Endothelial cell of umbilical vein (primary cell): ENCODE measurements at regions not wholly inside any gene's neighbourhood (a gene's known extent, or its start where the extent isn't known, plus 50 kb on each side); places are given as distances from the start of the nearest gene placed in this dataset.

Experiments
- BruUV-seq: library from RNA; stranded (reverse); fragments of 400-500 nt; replicated peaks from 2 replicates; lab custom pipeline; 2021; lab: Mats Ljungman, UMichigan
- CTCF ChIA-PET: fragments of 300-600, 350-600 bp; sonication (Branson Sonifier 250); formaldehyde crosslinking; loops from one replicate; lab custom pipeline; 2021; ENCODE audit warnings: antibody characterized with exemption, inconsistent platforms; lab: Charles Lee
- POLR2A ChIA-PET: fragments of 300-600, 350-600 bp; sonication (Branson Sonifier 250); formaldehyde crosslinking; loops from one replicate; lab custom pipeline; 2021; ENCODE audit warnings: antibody characterized with exemption, inconsistent platforms; lab: Charles Lee
- DNase-seq: peaks from one replicate; pipeline ENCODE4 v3.0.0-alpha.2; 2011; ENCODE audit warnings: low read depth, low spot score
- FAIRE-seq: peaks from 2 replicates; lab custom pipeline; 2011; peaks lifted over from hg19 to GRCh38; lab: Jason Lieb, UNC
- H2AFZ ChIP-seq: 2 replicates; pipeline ENCODE4 v1.6.0; 2012; ENCODE audit warnings: low read depth, low read length, control low read depth, inconsistent platforms
- H3K27ac ChIP-seq: 2 replicates; pipeline ENCODE4 v1.5.1; 2011; ENCODE audit warnings: low read depth, mild to moderate bottlenecking, control low read depth, low read length, moderate library complexity; ENCODE audit not compliant: insufficient read depth
- H3K27me3 ChIP-seq, 2 experiments: 2 replicates each; pipeline versions ENCODE4 v1.6.0 to v1.6.1; 2011; ENCODE audit warnings: low read length in 2 of 2, mixed read lengths in 1 of 2; ENCODE audit not compliant: control insufficient read depth in 2 of 2, insufficient read depth in 2 of 2
- H3K36me3 ChIP-seq, 2 experiments: 2 replicates in 1 of 2; 3 replicates in 1 of 2; pipeline ENCODE4 v1.5.1; 2011; ENCODE audit warnings: low read length in 2 of 2, mild to moderate bottlenecking in 1 of 2, moderate library complexity in 1 of 2; ENCODE audit not compliant: control insufficient read depth in 2 of 2, insufficient read depth in 2 of 2; ENCODE audit errors: extremely low read depth in 1 of 2
- H3K4me1 ChIP-seq: 3 replicates; pipeline ENCODE4 v1.5.1; 2011; ENCODE audit warnings: mild to moderate bottlenecking, low read length; ENCODE audit not compliant: control insufficient read depth, insufficient read depth; ENCODE audit errors: extremely low read depth
- H3K4me2 ChIP-seq: 2 replicates; pipeline ENCODE4 v1.6.1; 2011; ENCODE audit warnings: low read length, control low read depth, mixed read lengths; ENCODE audit not compliant: insufficient read depth
- H3K4me3 ChIP-seq, 3 experiments: fragments of 200-600 bp in 1 of 3; sonication (generic), shearing (Covaris generic) in 1 of 3; replicated peaks in 1 of 3; 2 replicates each; pipeline ENCODE4 v1.5.1; 2011 to 2016; ENCODE audit warnings: control low read depth in 3 of 3, low read length in 3 of 3, mild to moderate bottlenecking in 2 of 3, inconsistent platforms in 1 of 3, low read depth in 1 of 3, moderate library complexity in 1 of 3; ENCODE audit not compliant: insufficient read depth in 1 of 3
- H3K79me2 ChIP-seq: 2 replicates; pipeline ENCODE4 v1.6.0; 2012; ENCODE audit warnings: low read length, inconsistent platforms; ENCODE audit not compliant: control insufficient read depth, insufficient read depth
- H3K9ac ChIP-seq: replicated peaks from 2 replicates; pipeline ENCODE3; 2011; ENCODE audit warnings: low read length, control low read depth; ENCODE audit not compliant: insufficient read depth; ENCODE audit errors: extremely low read depth
- H3K9me1 ChIP-seq: replicated peaks from 3 replicates; pipeline ENCODE4 v1.6.0; 2011; ENCODE audit warnings: mild to moderate bottlenecking, low read length; ENCODE audit not compliant: control insufficient read depth, insufficient read depth; ENCODE audit errors: extremely low read depth
- H3K9me3 ChIP-seq: replicated peaks from 2 replicates; pipeline ENCODE4 v1.5.1; 2012; ENCODE audit warnings: low read length, inconsistent platforms; ENCODE audit not compliant: control insufficient read depth, insufficient read depth
- H4K20me1 ChIP-seq: replicated peaks from 2 replicates; pipeline ENCODE3; 2011; ENCODE audit warnings: mild to moderate bottlenecking, low read length; ENCODE audit not compliant: control insufficient read depth, insufficient read depth; ENCODE audit errors: extremely low read depth
- EZH2 ChIP-seq: IDR thresholded peaks from 2 replicates; pipeline ENCODE4 v1.6.1; 2012; ENCODE audit warnings: borderline replicate concordance, low read depth, mild to moderate bottlenecking, moderate library complexity, low read length, inconsistent platforms; ENCODE audit not compliant: severe bottlenecking
- FOS ChIP-seq: IDR thresholded peaks from 2 replicates; pipeline ENCODE4 v1.6.1; 2011; ENCODE audit warnings: mild to moderate bottlenecking, low read length, moderate library complexity, borderline replicate concordance; ENCODE audit not compliant: insufficient read depth
- GATA2 ChIP-seq: IDR thresholded peaks from 2 replicates; pipeline ENCODE4 v1.7.0; 2011; ENCODE audit warnings: low read depth, mild to moderate bottlenecking, moderate library complexity, mixed read lengths, low read length; ENCODE audit not compliant: insufficient read length, insufficient read depth
- JUN ChIP-seq: IDR thresholded peaks from 2 replicates; pipeline ENCODE4 v1.6.1; 2011; ENCODE audit warnings: borderline replicate concordance, low read depth; ENCODE audit not compliant: insufficient read length, insufficient read depth
- MYC ChIP-seq: IDR thresholded peaks from one replicate; pipeline ENCODE4 v1.6.1; 2011; ENCODE audit warnings: mild to moderate bottlenecking, low read depth, low read length
- POLR2A ChIP-seq: IDR thresholded peaks from 2 replicates; pipeline ENCODE4 v1.6.1; 2012; ENCODE audit warnings: low read depth, mild to moderate bottlenecking, control low read depth, low read length
- POLR2AphosphoS5 ChIP-seq: IDR thresholded peaks from 2 replicates; pipeline ENCODE4 v1.6.1; 2012; ENCODE audit warnings: low read depth, mild to moderate bottlenecking, control low read depth, low read length, moderate library complexity; ENCODE audit not compliant: insufficient read depth
- dilution Hi-C: fragments of 300-500 bp; cut with MboI; formaldehyde crosslinking; loops from one replicate; pipeline ENCODE4 v1.15.0; 2019; ENCODE audit warnings: low sequenced_read_pairs; ENCODE audit not compliant: extremely low pct_ligation_motif_present
- intact Hi-C: fragments of 100-400 bp; cut with micrococcal nuclease; formaldehyde crosslinking; loops from one replicate; pipeline ENCODE4 v1.10.0; 2022
- TF ChIP-seq, protein P1 (sequence below), 2 donors: IDR thresholded peaks; 1 replicate in 1 of 2; 2 replicates in 1 of 2; pipeline ENCODE4 v1.5.1; 2011; ENCODE audit warnings: low read length in 2 of 2, mild to moderate bottlenecking in 2 of 2, moderate library complexity in 2 of 2, control low read depth in 1 of 2, inconsistent platforms in 1 of 2, low read depth in 1 of 2; ENCODE audit not compliant: insufficient read depth in 1 of 2; ENCODE audit errors: extremely low read depth in 1 of 2
- TF ChIP-seq, protein P2 (sequence below): IDR thresholded peaks from 2 replicates; pipeline ENCODE4 v1.6.1; 2011; ENCODE audit not compliant: insufficient read depth, insufficient read length

DNA sequence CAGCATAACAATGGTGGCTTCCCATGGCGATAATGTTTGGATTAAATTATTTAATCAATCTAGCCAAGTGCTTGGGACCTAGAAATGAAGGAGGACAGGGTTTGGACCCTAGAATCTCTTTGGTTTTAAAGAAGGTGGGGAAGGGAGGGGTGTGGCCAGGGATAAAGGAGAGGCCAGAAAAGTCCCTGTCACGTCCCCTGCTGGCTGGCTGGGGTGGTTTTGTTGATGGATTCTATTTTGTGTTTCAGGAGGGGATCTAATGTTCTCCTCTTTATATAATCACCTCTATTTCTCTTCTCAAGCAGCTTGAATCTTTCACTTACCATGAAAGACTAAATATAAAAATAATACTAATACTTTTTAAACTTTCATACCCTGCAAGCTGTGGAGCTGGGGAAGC lies 52.6 kb upstream of the GALR1 start:
- intact Hi-C loops (no loop called here), dilution Hi-C loops (no loop called here)
- Histone ChIP-seq H3K4me1 (no peaks in the 10 kb centered on the region), H3K9ac (no peak overlapping the region), H3K27ac (no peak overlapping the region), H4K20me1 (no peaks in the 10 kb centered on the region), H3K79me2 (no peaks in the 10 kb centered on the region), H3K9me1 (no peaks in the 10 kb centered on the region), H3K27me3 (no peaks in the 10 kb centered on the region), H3K36me3 (no peaks in the 10 kb centered on the region), H3K4me3 (no peak overlapping the region), H3K9me3 (no peaks in the 10 kb centered on the region), H2AFZ (no peak overlapping the region), H3K4me2 (no peak overlapping the region)
- ChIA-PET CTCF (interaction anchor here (0.7 to 2.1 kb wide), 4 partner anchors 13 to 197 kb away, joined by 3 to 8 read pairs (median 5); no protein-coding TSS in a partner anchor), POLR2A (no interaction called here)
- FAIRE-seq (no peak), DNase-seq (no peak)
- TF ChIP-seq JUN (no peak), MYC (no peak), POLR2AphosphoS5 (no peak), FOS (no peak), GATA2 (no peak)
- TF ChIP-seq, protein P1, sequence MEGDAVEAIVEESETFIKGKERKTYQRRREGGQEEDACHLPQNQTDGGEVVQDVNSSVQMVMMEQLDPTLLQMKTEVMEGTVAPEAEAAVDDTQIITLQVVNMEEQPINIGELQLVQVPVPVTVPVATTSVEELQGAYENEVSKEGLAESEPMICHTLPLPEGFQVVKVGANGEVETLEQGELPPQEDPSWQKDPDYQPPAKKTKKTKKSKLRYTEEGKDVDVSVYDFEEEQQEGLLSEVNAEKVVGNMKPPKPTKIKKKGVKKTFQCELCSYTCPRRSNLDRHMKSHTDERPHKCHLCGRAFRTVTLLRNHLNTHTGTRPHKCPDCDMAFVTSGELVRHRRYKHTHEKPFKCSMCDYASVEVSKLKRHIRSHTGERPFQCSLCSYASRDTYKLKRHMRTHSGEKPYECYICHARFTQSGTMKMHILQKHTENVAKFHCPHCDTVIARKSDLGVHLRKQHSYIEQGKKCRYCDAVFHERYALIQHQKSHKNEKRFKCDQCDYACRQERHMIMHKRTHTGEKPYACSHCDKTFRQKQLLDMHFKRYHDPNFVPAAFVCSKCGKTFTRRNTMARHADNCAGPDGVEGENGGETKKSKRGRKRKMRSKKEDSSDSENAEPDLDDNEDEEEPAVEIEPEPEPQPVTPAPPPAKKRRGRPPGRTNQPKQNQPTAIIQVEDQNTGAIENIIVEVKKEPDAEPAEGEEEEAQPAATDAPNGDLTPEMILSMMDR (IDR thresholded peaks at IDR 0.05; ENCODE audit: extremely low read depth in 1 of 2, insufficient read depth in 1 of 2, low read depth in 1 of 2, low read length in 2 of 2), result no peak
- BruUV-seq, result no TSS peak

DNA sequence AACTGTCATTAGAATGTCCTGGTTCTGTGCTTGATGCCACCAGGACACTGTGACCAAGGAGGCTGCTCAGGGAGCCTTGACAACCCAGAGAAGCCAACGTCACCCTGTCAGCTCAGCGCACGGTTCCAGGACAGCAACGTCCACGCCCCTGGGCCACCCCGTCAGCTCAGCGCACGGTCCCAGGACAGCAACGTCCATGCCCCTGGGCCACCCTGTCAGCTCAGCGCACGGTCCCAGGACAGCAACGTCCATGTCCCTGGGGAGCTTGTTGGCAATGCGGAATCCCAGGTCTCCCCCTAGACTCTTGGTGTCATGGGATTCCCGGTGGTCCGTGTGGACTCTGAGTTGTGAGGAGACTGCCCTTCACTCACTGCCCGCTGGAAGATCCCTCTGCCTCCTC lies 51.0 kb upstream of the GALR1 start:
- POLR2A ChIA-PET, result no interaction called here
- FAIRE-seq, result no peak

More for the DNA sequence above, 51.0 kb upstream of the GALR1 start:
- no TSS peak for BruUV-seq
- CTCF ChIA-PET, result interaction anchor here (1.1 kb wide), 2 partner anchors 9 to 13 kb away, joined by 3 read pairs; no protein-coding TSS in a partner anchor
- Histone ChIP-seq H3K27me3 (no peaks in the 10 kb centered on the region), H3K4me1 (no peaks in the 10 kb centered on the region), H3K9me1 (no peaks in the 10 kb centered on the region), H3K9me3 (no peaks in the 10 kb centered on the region), H3K9ac (no peak overlapping the region), H3K27ac (no peak overlapping the region), H3K4me3 (no peak overlapping the region), H2AFZ (no peak overlapping the region), H4K20me1 (no peaks in the 10 kb centered on the region), H3K4me2 (no peak overlapping the region), H3K79me2 (no peaks in the 10 kb centered on the region), H3K36me3 (no peaks in the 10 kb centered on the region)
- TF ChIP-seq POLR2A, result no peak
- TF ChIP-seq FOS, result no peak
- no peak for TF ChIP-seq EZH2
- no peak for TF ChIP-seq MYC
- TF ChIP-seq JUN, result no peak
- TF ChIP-seq POLR2AphosphoS5, result no peak
- TF ChIP-seq, protein P2, sequence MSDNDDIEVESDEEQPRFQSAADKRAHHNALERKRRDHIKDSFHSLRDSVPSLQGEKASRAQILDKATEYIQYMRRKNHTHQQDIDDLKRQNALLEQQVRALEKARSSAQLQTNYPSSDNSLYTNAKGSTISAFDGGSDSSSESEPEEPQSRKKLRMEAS, result no peak
- TF ChIP-seq, protein P1 (IDR thresholded peaks at IDR 0.05; ENCODE audit: extremely low read depth in 1 of 2, insufficient read depth in 1 of 2, low read depth in 1 of 2, low read length in 2 of 2), result no peak
- TF ChIP-seq GATA2, result no peak
- intact Hi-C loops, result no loop called here
- DNase-seq, result no peak
- dilution Hi-C loops, result no loop called here
